Testis (tissue), 2 donors: ENCODE measurements at regions not wholly inside any gene's neighbourhood (a gene's known extent, or its start where the extent isn't known, plus 50 kb on each side); places are given as distances from the start of the nearest gene placed in this dataset.

Source experiments
- POLR2A ChIP-seq: fragments of 450-650 bp; IDR thresholded peaks from one replicate; pipeline ENCODE4 v1.6.1; 2017; ENCODE audit warnings: antibody characterized with exemption, mild to moderate bottlenecking, moderate library complexity
- TF ChIP-seq, protein P1 (sequence below), 3 experiments: fragments of 450-650 bp in 2 of 3; fragments of 200-600 bp in 1 of 3; sonication (generic) in 1 of 3; IDR thresholded peaks; one replicate each; pipeline ENCODE4 v1.5.1; 2016 to 2019; ENCODE audit warnings: antibody characterized with exemption in 3 of 3, mild to moderate bottlenecking in 2 of 3, moderate library complexity in 1 of 3

DNA sequence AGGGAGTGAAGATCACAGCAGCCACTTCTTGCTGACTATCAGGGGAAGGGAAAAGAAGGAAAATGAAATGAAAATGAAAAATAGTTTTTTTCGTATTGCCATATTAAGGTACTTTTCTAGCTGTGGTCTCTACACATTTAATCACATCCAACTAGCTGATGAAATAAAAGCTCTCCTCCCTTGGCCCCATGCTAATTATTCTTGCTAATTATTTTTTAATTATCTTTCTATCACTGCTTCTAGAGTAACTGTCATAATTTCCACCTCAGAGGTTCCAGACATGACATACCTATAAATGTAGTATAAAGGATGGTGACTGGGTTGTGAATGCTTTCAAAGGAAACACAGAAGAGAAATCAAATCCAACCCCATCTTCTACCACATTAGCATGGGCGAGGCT lies 334.1 kb upstream of the MAN1A1 start:
- TF ChIP-seq, protein P1, sequence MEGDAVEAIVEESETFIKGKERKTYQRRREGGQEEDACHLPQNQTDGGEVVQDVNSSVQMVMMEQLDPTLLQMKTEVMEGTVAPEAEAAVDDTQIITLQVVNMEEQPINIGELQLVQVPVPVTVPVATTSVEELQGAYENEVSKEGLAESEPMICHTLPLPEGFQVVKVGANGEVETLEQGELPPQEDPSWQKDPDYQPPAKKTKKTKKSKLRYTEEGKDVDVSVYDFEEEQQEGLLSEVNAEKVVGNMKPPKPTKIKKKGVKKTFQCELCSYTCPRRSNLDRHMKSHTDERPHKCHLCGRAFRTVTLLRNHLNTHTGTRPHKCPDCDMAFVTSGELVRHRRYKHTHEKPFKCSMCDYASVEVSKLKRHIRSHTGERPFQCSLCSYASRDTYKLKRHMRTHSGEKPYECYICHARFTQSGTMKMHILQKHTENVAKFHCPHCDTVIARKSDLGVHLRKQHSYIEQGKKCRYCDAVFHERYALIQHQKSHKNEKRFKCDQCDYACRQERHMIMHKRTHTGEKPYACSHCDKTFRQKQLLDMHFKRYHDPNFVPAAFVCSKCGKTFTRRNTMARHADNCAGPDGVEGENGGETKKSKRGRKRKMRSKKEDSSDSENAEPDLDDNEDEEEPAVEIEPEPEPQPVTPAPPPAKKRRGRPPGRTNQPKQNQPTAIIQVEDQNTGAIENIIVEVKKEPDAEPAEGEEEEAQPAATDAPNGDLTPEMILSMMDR (IDR thresholded peaks at IDR 0.05): no peak
- TF ChIP-seq POLR2A: no peak
